ENCODE measurements at regions not wholly inside any gene's neighbourhood (a gene's known extent, or its start where the extent isn't known, plus 50 kb on each side); places are given as distances from the start of the nearest gene placed in this dataset.

DNA sequence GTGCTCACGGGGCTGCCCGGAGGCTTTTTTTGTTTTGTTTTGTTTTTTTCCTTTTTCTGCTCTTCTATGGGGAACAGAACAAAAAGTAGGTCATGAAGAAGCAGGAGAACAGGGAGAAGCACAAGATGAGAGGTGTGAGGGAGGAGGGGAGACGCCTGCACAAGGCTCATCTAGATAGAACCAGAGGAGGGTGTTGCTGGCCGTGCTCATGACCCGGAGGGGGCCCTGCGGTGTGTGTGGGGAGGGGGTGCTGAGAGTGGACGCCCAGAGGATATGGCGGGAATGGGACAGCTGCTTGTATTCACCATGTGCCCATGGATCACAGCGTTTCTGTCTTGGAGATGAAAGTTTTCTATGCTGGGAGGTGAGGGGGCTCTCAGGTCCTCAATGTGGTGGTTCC, 183.7 kb downstream of the FOXL1 start:
- H2AFZ ChIP-seq = no peak overlapping the region
- H3K4me2 ChIP-seq (ENCODE audit: low read length) = no peak overlapping the region
- no peaks in the 10 kb centered on the region for H3K79me2 ChIP-seq
- H3K4me1 ChIP-seq = no peaks in the 10 kb centered on the region
- no peak overlapping the region for H3K27ac ChIP-seq
- no peak for TF ChIP-seq CTCF (IDR thresholded peaks at IDR 0.05)
- H3K9ac ChIP-seq = no peak overlapping the region
- no peaks in the 10 kb centered on the region for H3K36me3 ChIP-seq (ENCODE audit: control insufficient read depth, insufficient read depth, low read length)
- no peak overlapping the region for H3K4me3 ChIP-seq (ENCODE audit: low read depth, low read length)
- no peaks in the 10 kb centered on the region for H3K9me3 ChIP-seq (ENCODE audit: control insufficient read depth, low read length)
- peaks cover 6% of the 10 kb centered on the region for H3K27me3 ChIP-seq (ENCODE audit: control insufficient read depth, insufficient read depth, low read length)

- Histone ChIP-seq H3K4me2 (ENCODE audit: low read length) (no peak overlapping the region), H3K27me3 (ENCODE audit: control insufficient read depth, insufficient read depth, low read length) (peaks cover 6% of the 10 kb centered on the region), H3K9me3 (ENCODE audit: control insufficient read depth, low read length) (no peaks in the 10 kb centered on the region), H3K9ac (no peak overlapping the region), H3K36me3 (ENCODE audit: control insufficient read depth, insufficient read depth, low read length) (no peaks in the 10 kb centered on the region), H2AFZ (no peak overlapping the region), H3K27ac (no peak overlapping the region), H3K4me1 (no peaks in the 10 kb centered on the region), H3K4me3 (ENCODE audit: low read depth, low read length) (no peak overlapping the region), H3K79me2 (no peaks in the 10 kb centered on the region)
- TF ChIP-seq CTCF (IDR thresholded peaks at IDR 0.05) = no peak
Observed at GRCh38 chr16:86763819-86764218, 185.5 kb downstream of the FOXL1 start.

DNA sequence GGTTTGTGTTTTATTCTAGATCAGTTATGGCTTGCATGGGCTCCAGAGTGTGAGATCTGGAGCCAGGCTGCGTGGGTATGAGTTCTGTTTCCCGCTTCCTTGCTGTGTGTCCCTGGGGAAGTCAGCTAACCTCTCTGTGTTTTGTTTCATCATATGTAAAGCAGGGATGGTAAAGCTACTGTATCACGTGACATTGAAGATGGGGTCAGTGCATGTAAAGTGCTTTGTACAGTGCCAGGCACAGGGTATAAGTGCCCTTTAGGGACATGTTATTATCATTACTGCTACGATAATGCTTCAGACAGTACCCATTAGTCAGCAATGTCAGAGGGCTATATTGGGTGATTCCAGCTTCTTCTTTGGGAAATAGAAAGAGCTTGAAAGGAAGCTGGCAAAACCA, 186.2 kb downstream of the FOXL1 start:
- Histone ChIP-seq H3K27ac (no peak overlapping the region), H3K36me3 (ENCODE audit: control insufficient read depth, insufficient read depth, low read length) (no peaks in the 10 kb centered on the region), H3K4me2 (ENCODE audit: low read length) (no peak overlapping the region), H3K4me1 (no peaks in the 10 kb centered on the region), H3K9me3 (ENCODE audit: control insufficient read depth, low read length) (no peaks in the 10 kb centered on the region), H3K4me3 (ENCODE audit: low read depth, low read length) (no peak overlapping the region), H3K79me2 (no peaks in the 10 kb centered on the region), H3K27me3 (ENCODE audit: control insufficient read depth, insufficient read depth, low read length) (peaks cover 6% of the 10 kb centered on the region), H3K9ac (no peak overlapping the region), H2AFZ (no peak overlapping the region)
- TF ChIP-seq CTCF (IDR thresholded peaks at IDR 0.05) = no peak

DNA sequence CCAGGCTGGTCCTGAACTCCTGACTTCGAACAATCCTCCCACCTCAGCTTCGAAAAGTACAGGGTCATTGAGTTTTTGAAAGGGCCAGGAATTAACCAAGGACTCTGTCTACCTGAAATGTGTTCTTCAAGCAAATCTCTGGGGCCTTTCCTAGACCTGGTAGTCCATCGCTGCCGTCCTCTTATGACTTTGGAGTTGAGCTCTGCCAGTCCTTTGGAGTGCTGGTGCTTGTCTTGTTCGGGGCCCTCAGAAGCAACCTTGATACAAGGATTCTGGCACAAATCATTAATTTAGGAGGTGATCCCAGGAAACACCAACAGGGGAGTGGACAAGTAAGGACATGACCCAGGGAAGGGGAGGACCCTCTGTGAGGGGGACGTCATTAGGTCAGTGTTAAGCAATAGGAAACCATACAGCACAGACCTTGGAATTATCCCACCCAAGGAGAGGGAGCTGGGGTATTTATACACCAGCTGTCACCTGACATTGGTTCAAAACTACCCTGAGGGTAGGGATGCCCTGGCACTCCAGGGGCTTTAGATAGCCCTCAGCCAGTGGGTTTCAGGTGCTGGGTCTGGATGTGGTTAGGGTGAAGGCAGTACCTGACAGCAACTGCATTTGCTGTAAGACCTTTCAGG, 187.2 kb downstream of the FOXL1 start:
- H3K79me2 ChIP-seq = no peaks in the 10 kb centered on the region
- H3K4me3 ChIP-seq (ENCODE audit: low read depth, low read length) = no peak overlapping the region
- H3K4me2 ChIP-seq (ENCODE audit: low read length) = no peak overlapping the region
- no peak for TF ChIP-seq CTCF (IDR thresholded peaks at IDR 0.05)
- H3K9me3 ChIP-seq (ENCODE audit: control insufficient read depth, low read length) = no peaks in the 10 kb centered on the region
- H2AFZ ChIP-seq = no peak overlapping the region
- no peak overlapping the region for H3K9ac ChIP-seq
- H3K4me1 ChIP-seq = no peaks in the 10 kb centered on the region
- H3K27ac ChIP-seq = no peak overlapping the region
- H3K27me3 ChIP-seq (ENCODE audit: control insufficient read depth, insufficient read depth, low read length) = no peaks in the 10 kb centered on the region
- no peaks in the 10 kb centered on the region for H3K36me3 ChIP-seq (ENCODE audit: control insufficient read depth, insufficient read depth, low read length)

- TF ChIP-seq CTCF (IDR thresholded peaks at IDR 0.05) = no peak
- no peaks in the 10 kb centered on the region for H3K36me3 ChIP-seq (ENCODE audit: control insufficient read depth, insufficient read depth, low read length)
- no peaks in the 10 kb centered on the region for H3K4me1 ChIP-seq
- H3K4me2 ChIP-seq (ENCODE audit: low read length) = no peak overlapping the region
- no peak overlapping the region for H3K9ac ChIP-seq
- no peaks in the 10 kb centered on the region for H3K79me2 ChIP-seq
- no peak overlapping the region for H3K27ac ChIP-seq
- no peak overlapping the region for H3K4me3 ChIP-seq (ENCODE audit: low read depth, low read length)
- no peaks in the 10 kb centered on the region for H3K27me3 ChIP-seq (ENCODE audit: control insufficient read depth, insufficient read depth, low read length)
- H2AFZ ChIP-seq = no peak overlapping the region
- no peaks in the 10 kb centered on the region for H3K9me3 ChIP-seq (ENCODE audit: control insufficient read depth, low read length)
Observed at GRCh38 chr16:86766700-86767099, 188.4 kb downstream of the FOXL1 start.
